HCT116 (cell line): ENCODE measurements at regions not wholly inside any gene's neighbourhood (a gene's known extent, or its start where the extent isn't known, plus 50 kb on each side); places are given as distances from the start of the nearest gene placed in this dataset.

Source experiments
- ATAC-seq: fragments of 200-7000 bp; cut with Tn5 transposase; 2 replicates; pipeline ENCODE4 v1.9.1; 2020; ENCODE audit warnings: mild to moderate bottlenecking, moderate library complexity
- BruUV-seq: library from RNA; stranded (reverse); fragments of 400-500 nt; replicated peaks from 2 replicates; lab custom pipeline; 2021; lab: Mats Ljungman, UMichigan
- CTCF ChIA-PET: fragments of 300-600 bp; sonication (Branson Sonifier 250); formaldehyde crosslinking; loops from one replicate; lab custom pipeline; 2021; ENCODE audit warnings: antibody characterized with exemption; lab: Charles Lee
- POLR2A ChIA-PET: fragments of 300-600, 350-600 bp; sonication (Branson Sonifier 250); formaldehyde crosslinking; loops from one replicate; lab custom pipeline; 2021; ENCODE audit warnings: antibody characterized with exemption; lab: Charles Lee
- RAD21 ChIA-PET, 2 experiments: fragments of 300-600 bp; sonication (Branson Sonifier 250); formaldehyde crosslinking; loops; one replicate each; lab custom pipeline; 2023; ENCODE audit warnings: low total read pairs in 2 of 2; ENCODE audit not compliant: uncharacterized antibody in 2 of 2, unreplicated experiment in 2 of 2, low non-redundant PET in 1 of 2; lab: Charles Lee
- DNase-seq: peaks from one replicate; pipeline ENCODE4 v3.0.0-alpha.2; 2010; ENCODE audit warnings: low read depth, low spot score
- H2AFZ ChIP-seq: fragments of 200-600 bp; shearing (Covaris generic), sonication (generic); 2 replicates; pipeline ENCODE4 v1.6.1; 2017; ENCODE audit warnings: low read depth, mixed run types, mixed read lengths, antibody characterized with exemption, low read length; ENCODE audit not compliant: poor library complexity, severe bottlenecking
- H3K27ac ChIP-seq: 2 replicates; pipeline ENCODE4 v1.5.1; 2012; ENCODE audit warnings: low read depth, low read length
- H3K27me3 ChIP-seq: fragments of 200-600 bp; sonication (generic); 2 replicates; pipeline ENCODE4 v1.6.1; 2016; ENCODE audit warnings: mixed run types, low read length, mixed read lengths; ENCODE audit not compliant: insufficient read depth
- H3K36me3 ChIP-seq, 2 experiments: fragments of 200-500 bp in 1 of 2; fragments of 200-600 bp in 1 of 2; sonication (Bioruptor generic) in 1 of 2; sonication (generic) in 1 of 2; 2 replicates each; pipeline versions ENCODE4 v1.5.1 to v1.6.1; 2014 to 2016; ENCODE audit warnings: low read length in 2 of 2, inconsistent platforms in 1 of 2, mixed read lengths in 1 of 2, mixed run types in 1 of 2; ENCODE audit not compliant: insufficient read depth in 2 of 2, control insufficient read depth in 1 of 2
- H3K4me1 ChIP-seq, 2 experiments: fragments of 200-600 bp in 1 of 2; sonication (generic) in 1 of 2; 2 replicates each; pipeline versions ENCODE4 v1.5.1 to v1.6.1; 2012 to 2017; ENCODE audit warnings: low read length in 2 of 2, inconsistent platforms in 1 of 2, mild to moderate bottlenecking in 1 of 2, mixed read lengths in 1 of 2, mixed run types in 1 of 2, moderate library complexity in 1 of 2; ENCODE audit not compliant: insufficient read depth in 2 of 2, control insufficient read depth in 1 of 2
- H3K4me2 ChIP-seq: fragments of 200-600 bp; sonication (generic); 2 replicates; pipeline ENCODE4 v1.6.1; 2017; ENCODE audit warnings: mixed run types, low read length, mixed read lengths
- H3K4me3 ChIP-seq, 2 experiments: fragments of 200-600 bp in 1 of 2; sonication (generic) in 1 of 2; replicated peaks in 1 of 2; 2 replicates each; pipeline ENCODE4 v1.5.1; 2011 to 2016; ENCODE audit warnings: low read length in 2 of 2, control low read depth in 1 of 2, low read depth in 1 of 2, mild to moderate bottlenecking in 1 of 2, mixed read lengths in 1 of 2, mixed run types in 1 of 2
- H3K79me2 ChIP-seq: fragments of 200-600 bp; sonication (generic); 2 replicates; pipeline ENCODE4 v1.6.1; 2017; ENCODE audit warnings: mild to moderate bottlenecking, mixed run types, low read length, moderate library complexity, mixed read lengths; ENCODE audit not compliant: insufficient read depth
- H3K9ac ChIP-seq: fragments of 200-600 bp; sonication (generic); 2 replicates; pipeline ENCODE4 v1.6.1; 2016; ENCODE audit warnings: low read length, mixed read lengths
- H3K9me2 ChIP-seq: fragments of 200-600 bp; sonication (generic), shearing (Covaris generic); 2 replicates; pipeline ENCODE4 v1.6.1; 2017; ENCODE audit warnings: mixed run types, mild to moderate bottlenecking, moderate library complexity; ENCODE audit not compliant: insufficient read depth
- H3K9me3 ChIP-seq, 2 experiments: fragments of 200-500 bp in 1 of 2; fragments of 200-600 bp in 1 of 2; sonication (Bioruptor generic) in 1 of 2; sonication (generic) in 1 of 2; 2 replicates each; pipeline ENCODE4 v1.6.1; 2014 to 2017; ENCODE audit warnings: low read length in 2 of 2, mixed read lengths in 2 of 2, inconsistent platforms in 1 of 2, low read depth in 1 of 2, mild to moderate bottlenecking in 1 of 2, mixed run types in 1 of 2, moderate library complexity in 1 of 2; ENCODE audit not compliant: control insufficient read depth in 1 of 2, insufficient read depth in 1 of 2
- H4K20me1 ChIP-seq: fragments of 200-600 bp; sonication (generic), shearing (Covaris generic); 2 replicates; pipeline ENCODE4 v1.6.1; 2017; ENCODE audit warnings: mixed run types, mild to moderate bottlenecking, moderate library complexity; ENCODE audit not compliant: insufficient read depth
- CEBPB ChIP-seq: IDR thresholded peaks from 2 replicates; pipeline ENCODE4 v1.6.1; 2012; ENCODE audit warnings: low read depth
- CTCF ChIP-seq, 3 experiments: fragments of 200-600 bp in 1 of 3; sonication (generic) in 1 of 3; IDR thresholded peaks in 2 of 3; conservative IDR thresholded peaks in 1 of 3; 2 replicates each; pipeline ENCODE4 v1.5.1; 2012 to 2017; ENCODE audit warnings: low read depth in 2 of 3, low read length in 2 of 3, antibody characterized with exemption in 1 of 3, borderline replicate concordance in 1 of 3, control low read depth in 1 of 3, mild to moderate bottlenecking in 1 of 3, mixed read lengths in 1 of 3, mixed run types in 1 of 3, moderate library complexity in 1 of 3; ENCODE audit not compliant: insufficient read depth in 1 of 3
- EGR1 ChIP-seq: IDR thresholded peaks from 2 replicates; pipeline ENCODE4 v1.6.1; 2012; ENCODE audit warnings: low read depth
- EZH2 ChIP-seq: fragments of 200-600 bp; sonication (generic); IDR thresholded peaks from 2 replicates; pipeline ENCODE4 v1.6.1; 2017; ENCODE audit warnings: antibody characterized with exemption, mixed run types
- EZH2phosphoT487 ChIP-seq: fragments of 200-600 bp; IDR thresholded peaks from 2 replicates; pipeline ENCODE4 v1.6.1; 2018; ENCODE audit warnings: antibody characterized with exemption, borderline replicate concordance
- FOSL1 ChIP-seq: IDR thresholded peaks from 2 replicates; pipeline ENCODE4 v1.6.1; 2012; ENCODE audit warnings: low read depth
- JUND ChIP-seq: IDR thresholded peaks from 2 replicates; pipeline ENCODE4 v1.6.1; 2012
- POLR2A ChIP-seq: IDR thresholded peaks from 2 replicates; pipeline ENCODE4 v1.7.0; 2011; ENCODE audit warnings: borderline replicate concordance; ENCODE audit not compliant: insufficient read depth, insufficient read length; ENCODE audit errors: extremely low read depth
- RAD21 ChIP-seq: IDR thresholded peaks from 2 replicates; pipeline ENCODE4 v1.6.1; 2012; ENCODE audit warnings: low read depth, mild to moderate bottlenecking
- SIN3A ChIP-seq: IDR thresholded peaks from 2 replicates; pipeline ENCODE4 v1.6.1; 2012; ENCODE audit warnings: low read depth
- SP1 ChIP-seq: IDR thresholded peaks from 2 replicates; pipeline ENCODE4 v1.6.1; 2012; ENCODE audit warnings: low read depth
- SRF ChIP-seq: IDR thresholded peaks from 2 replicates; pipeline ENCODE4 v1.6.1; 2012; ENCODE audit warnings: low read depth
- TCF7L2 ChIP-seq: IDR thresholded peaks from 2 replicates; pipeline ENCODE4 v1.7.0; 2011; ENCODE audit warnings: borderline replicate concordance, inconsistent platforms; ENCODE audit not compliant: insufficient read depth, insufficient read length; ENCODE audit errors: extremely low read depth
- YY1 ChIP-seq: IDR thresholded peaks from 2 replicates; pipeline ENCODE4 v1.6.1; 2011; ENCODE audit warnings: low read length, low read depth, moderate library complexity, mild to moderate bottlenecking; ENCODE audit not compliant: insufficient replicate concordance; ENCODE audit errors: extremely low read depth
- ZFX ChIP-seq: fragments of 450-650 bp; IDR thresholded peaks from 2 replicates; pipeline ENCODE4 v1.6.1; 2017
- intact Hi-C: fragments of 100-400 bp; cut with micrococcal nuclease; formaldehyde crosslinking; loops from 2 replicates; pipeline ENCODE4 v1.10.0; 2022

- H3K27me3 ChIP-seq: no peaks in the 10 kb centered on the region
- no peaks in the 10 kb centered on the region for H3K4me1 ChIP-seq
- ChIA-PET POLR2A (no interaction called here), RAD21 (no interaction called here), CTCF (no interaction called here)
- no peaks in the 10 kb centered on the region; a peak in 1 of 4 replicates for H3K9me3 ChIP-seq
- no TSS peak for BruUV-seq
- TF ChIP-seq TCF7L2 (no peak), CEBPB (no peak), EZH2phosphoT487 (no peak), EGR1 (no peak), SIN3A (no peak), CTCF (IDR thresholded peaks at IDR 0.05 in 2 of 3, conservative IDR thresholded peaks at IDR 0.05 in 1 of 3; ENCODE audit: borderline replicate concordance in 1 of 3, insufficient read depth in 1 of 3, low read depth in 2 of 3, low read length in 2 of 3) (no peak), JUND (no peak), SRF (no peak), FOSL1 (no peak), RAD21 (no peak), YY1 (no peak), ZFX (no peak), EZH2 (no peak), POLR2A (no peak), SP1 (no peak)
- no peak overlapping the region for H3K9ac ChIP-seq
- H3K4me3 ChIP-seq: no peak overlapping the region
- no peak overlapping the region for H3K4me2 ChIP-seq
- H3K79me2 ChIP-seq: no peaks in the 10 kb centered on the region
- DNase-seq (no peak), ATAC-seq (no peak)
- no peaks in the 10 kb centered on the region for H3K36me3 ChIP-seq
- H4K20me1 ChIP-seq: no peaks in the 10 kb centered on the region
- intact Hi-C loops: no loop called here
- no peak overlapping the region for H2AFZ ChIP-seq
- H3K9me2 ChIP-seq: no peaks in the 10 kb centered on the region
- H3K27ac ChIP-seq: no peak overlapping the region
Observed at GRCh38 chr6:170006900-170007467, 255.6 kb downstream of the ERMARD start.
